Brain microvascular endothelial cell (primary cell): ENCODE measurements at regions not wholly inside any gene's neighbourhood (a gene's known extent, or its start where the extent isn't known, plus 50 kb on each side); places are given as distances from the start of the nearest gene placed in this dataset.
A peak's percentile ranks its signal among the peaks of the same experiment; 100 is the strongest.

Experiments
- DNase-seq: peaks from one replicate; pipeline ENCODE4 v3.0.0-alpha.2; 2020
- H3K27ac ChIP-seq: fragments of 250-450 bp; sonication (Bioruptor Pico); 2 replicates; pipeline ENCODE4 v1.5.1; 2020; ENCODE audit warnings: mild to moderate bottlenecking, moderate library complexity
- H3K27me3 ChIP-seq: fragments of 250-450 bp; sonication (Bioruptor Pico); replicated peaks from 2 replicates; pipeline ENCODE4 v1.5.1; 2020; ENCODE audit warnings: mild to moderate bottlenecking
- H3K36me3 ChIP-seq: fragments of 250-450 bp; sonication (Bioruptor Pico); replicated peaks from 2 replicates; pipeline ENCODE4 v1.5.1; 2020; ENCODE audit warnings: mild to moderate bottlenecking
- H3K4me3 ChIP-seq: 2 replicates; pipeline ENCODE4 v1.5.1; 2011; ENCODE audit warnings: low read depth, mild to moderate bottlenecking, control low read depth, low read length, moderate library complexity
- in situ Hi-C: cut with HindIII; loops from 2 replicates; pipeline ENCODE4 v1.10.0; 2017; ENCODE audit warnings: low sequenced_read_pairs, low pct_ligation_motif_present
- TF ChIP-seq, protein P1 (sequence below): IDR thresholded peaks from 2 replicates; pipeline ENCODE4 v1.5.1; 2011; ENCODE audit warnings: low read depth, mild to moderate bottlenecking, moderate library complexity, low read length, control low read depth, inconsistent platforms; ENCODE audit errors: missing control alignments

DNA sequence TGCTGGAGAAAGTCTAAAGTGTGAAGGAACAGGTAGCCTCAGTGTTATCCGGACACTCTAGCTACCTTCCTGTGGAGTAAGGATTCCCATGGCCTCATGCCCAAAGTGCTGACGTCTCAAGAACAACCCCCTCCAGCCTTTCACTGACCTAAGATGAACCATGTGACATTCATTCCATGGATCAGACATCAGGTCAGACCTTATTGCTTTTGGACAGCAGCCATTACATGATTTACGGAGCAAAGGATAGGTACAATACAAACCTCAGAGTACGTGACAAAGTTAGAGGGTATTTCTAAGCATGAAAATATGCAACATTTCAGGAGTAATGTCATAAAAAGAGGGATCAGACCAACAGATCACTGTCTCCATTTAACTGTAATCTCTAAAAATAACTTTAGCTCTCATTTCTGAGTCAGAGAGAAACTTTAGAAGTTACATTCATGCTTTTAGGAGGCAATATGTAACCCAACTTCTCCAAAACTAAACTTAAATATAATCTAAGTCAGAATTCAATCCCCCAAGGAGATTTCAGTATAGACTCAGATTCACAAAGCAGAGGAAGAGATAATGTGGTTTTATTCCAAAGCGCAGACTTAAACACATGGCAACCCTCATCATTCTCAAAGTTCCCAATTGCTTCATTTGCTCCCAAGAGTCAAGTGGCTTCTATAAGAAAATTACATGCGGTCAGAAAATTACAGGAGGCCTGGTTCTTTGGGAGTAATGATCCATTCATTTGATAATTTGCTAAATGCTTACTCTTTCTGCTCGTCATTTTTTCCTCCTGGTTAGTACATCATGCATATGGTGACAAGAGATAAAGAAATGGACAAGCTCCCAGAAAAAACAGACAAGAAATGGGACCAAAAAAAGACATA lies 280.4 kb downstream of the SETD4 start:
- Histone ChIP-seq H3K4me3 (no peak overlapping the region), H3K27me3 (no peaks in the 10 kb centered on the region), H3K27ac (peak overlapping the region; percentile 50), H3K36me3 (no peaks in the 10 kb centered on the region)
- in situ Hi-C loops = no loop called here
- TF ChIP-seq, protein P1, sequence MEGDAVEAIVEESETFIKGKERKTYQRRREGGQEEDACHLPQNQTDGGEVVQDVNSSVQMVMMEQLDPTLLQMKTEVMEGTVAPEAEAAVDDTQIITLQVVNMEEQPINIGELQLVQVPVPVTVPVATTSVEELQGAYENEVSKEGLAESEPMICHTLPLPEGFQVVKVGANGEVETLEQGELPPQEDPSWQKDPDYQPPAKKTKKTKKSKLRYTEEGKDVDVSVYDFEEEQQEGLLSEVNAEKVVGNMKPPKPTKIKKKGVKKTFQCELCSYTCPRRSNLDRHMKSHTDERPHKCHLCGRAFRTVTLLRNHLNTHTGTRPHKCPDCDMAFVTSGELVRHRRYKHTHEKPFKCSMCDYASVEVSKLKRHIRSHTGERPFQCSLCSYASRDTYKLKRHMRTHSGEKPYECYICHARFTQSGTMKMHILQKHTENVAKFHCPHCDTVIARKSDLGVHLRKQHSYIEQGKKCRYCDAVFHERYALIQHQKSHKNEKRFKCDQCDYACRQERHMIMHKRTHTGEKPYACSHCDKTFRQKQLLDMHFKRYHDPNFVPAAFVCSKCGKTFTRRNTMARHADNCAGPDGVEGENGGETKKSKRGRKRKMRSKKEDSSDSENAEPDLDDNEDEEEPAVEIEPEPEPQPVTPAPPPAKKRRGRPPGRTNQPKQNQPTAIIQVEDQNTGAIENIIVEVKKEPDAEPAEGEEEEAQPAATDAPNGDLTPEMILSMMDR = no peak
- DNase-seq = peak; percentile 80

DNA sequence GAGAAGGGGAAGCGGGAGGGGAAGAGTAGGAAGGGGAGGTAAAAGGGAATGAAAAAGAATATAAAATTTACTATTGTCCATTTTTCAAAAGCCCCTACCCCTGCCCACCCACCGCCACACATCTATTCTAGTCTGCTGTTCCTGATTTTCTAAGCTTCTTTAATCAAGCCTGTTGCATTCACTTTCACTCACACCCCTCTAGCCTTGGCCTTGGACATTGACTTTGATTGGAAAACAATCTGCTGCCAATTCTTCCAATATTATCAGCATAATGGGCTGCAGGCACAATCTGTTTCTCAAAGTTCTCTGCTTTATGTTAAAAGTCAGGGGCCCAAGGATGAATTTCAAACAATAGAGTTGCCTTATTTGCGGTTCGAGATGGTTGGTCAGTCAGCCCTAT lies 281.2 kb downstream of the SETD4 start:
- Histone ChIP-seq H3K27ac (peak overlapping the region; percentile 50), H3K36me3 (no peaks in the 10 kb centered on the region), H3K4me3 (no peak overlapping the region), H3K27me3 (no peaks in the 10 kb centered on the region)
- in situ Hi-C loops = no loop called here
- TF ChIP-seq, protein P1 = no peak
- no peak for DNase-seq

DNA sequence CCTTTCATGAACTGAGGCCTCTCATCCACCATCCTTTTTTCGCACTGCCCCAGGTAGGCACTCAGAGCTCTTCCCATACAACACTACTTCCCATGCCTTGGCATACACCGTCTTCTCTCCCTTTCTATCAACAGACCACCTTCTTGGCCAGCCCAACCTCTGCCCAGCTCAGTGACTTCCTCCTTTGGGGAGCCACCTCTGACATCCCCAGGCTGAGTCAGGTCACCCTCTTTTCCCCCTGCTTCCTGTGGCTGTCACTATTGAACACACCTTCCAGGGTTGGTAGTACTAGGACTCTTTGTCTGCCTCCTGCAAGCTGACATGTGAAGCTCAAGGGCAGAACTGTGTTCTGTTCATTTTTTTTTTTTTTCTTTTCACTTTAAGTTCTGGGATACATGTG lies 283.2 kb downstream of the SETD4 start:
- H3K27ac ChIP-seq = no peak overlapping the region
- TF ChIP-seq, protein P1 = no peak
- no peak overlapping the region for H3K4me3 ChIP-seq
- no peaks in the 10 kb centered on the region for H3K36me3 ChIP-seq
- no peak for DNase-seq
- no peaks in the 10 kb centered on the region for H3K27me3 ChIP-seq
- in situ Hi-C loops = no loop called here

DNA sequence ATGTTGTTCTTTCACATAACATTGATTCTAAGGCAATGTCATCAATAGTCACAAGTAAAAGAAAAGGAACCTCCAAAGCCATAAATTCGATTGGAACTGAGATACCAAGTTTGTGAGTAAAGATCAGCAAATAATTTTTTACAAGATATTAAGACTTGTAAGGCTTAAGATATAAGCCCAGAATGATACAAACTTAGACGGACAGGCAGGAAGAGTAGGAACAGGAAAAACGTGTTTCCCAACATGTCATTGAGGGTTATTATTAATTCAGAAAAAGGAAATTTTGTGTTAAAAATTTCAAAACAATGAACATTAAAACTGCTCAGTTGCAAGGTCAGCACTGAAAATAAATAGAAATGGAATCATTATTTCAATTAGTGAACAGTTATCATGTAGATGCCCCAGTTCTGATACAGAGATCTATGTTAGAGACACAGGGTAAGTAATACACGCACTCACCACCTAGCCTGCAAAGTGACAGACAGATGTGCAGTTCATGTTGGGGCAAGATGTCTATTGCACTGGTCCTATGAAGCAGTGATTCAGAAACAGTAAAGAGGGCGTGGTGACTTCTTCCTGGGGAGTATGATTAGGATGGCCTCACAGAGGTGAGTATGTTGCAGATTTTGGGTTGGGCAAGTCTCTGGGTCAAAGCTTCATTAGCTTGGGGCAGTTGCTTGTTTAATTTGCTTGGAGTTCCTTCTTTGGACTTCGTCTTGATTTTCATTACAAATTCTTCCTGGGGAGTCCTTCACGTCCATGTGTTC lies 284.4 kb downstream of the SETD4 start:
- Histone ChIP-seq H3K36me3 (no peaks in the 10 kb centered on the region), H3K4me3 (no peak overlapping the region), H3K27me3 (no peaks in the 10 kb centered on the region), H3K27ac (no peak overlapping the region)
- in situ Hi-C loops = no loop called here
- DNase-seq = no peak
- TF ChIP-seq, protein P1 = no peak

DNA sequence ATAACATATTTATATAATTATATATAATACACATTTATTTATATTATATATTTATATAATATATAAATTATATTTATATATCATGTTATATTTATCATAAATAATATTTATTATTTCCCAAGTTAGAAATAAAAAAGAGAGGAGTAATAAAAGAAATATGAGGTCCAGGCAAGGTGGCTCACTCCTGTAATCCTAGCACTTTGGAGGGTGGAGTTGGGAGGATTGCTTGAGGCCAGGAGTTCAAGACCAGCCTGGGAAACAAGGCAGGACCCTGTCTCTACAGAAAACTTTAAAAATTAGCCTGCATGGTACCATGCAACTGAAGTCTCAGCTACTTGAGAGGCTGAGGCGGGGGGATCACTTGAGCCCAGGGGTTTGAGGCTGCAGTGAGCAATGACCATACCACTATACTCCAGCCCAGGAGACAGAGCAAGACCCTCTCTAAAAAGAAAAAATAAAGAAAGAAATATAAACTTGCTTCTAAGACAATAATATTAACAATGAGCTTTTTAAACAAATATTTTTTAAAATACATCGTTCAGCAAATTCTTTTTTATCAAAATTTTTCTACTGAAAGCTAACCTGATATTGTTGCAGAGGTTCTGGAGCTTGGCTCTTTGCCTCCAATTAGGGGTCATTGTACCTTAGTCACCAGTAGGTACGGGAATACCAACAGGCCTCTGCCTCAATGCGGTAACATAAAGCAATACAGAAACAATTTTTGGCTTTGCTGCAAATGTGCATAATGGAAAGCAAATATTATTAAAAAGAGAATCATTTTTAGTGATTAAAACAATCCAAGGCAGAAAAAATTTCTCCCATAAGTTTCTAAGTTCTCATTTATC lies 290.0 kb downstream of the SETD4 start:
- no peaks in the 10 kb centered on the region for H3K36me3 ChIP-seq
- no peak for DNase-seq
- no peak overlapping the region for H3K27ac ChIP-seq
- no peak overlapping the region for H3K4me3 ChIP-seq
- TF ChIP-seq, protein P1 = no peak
- H3K27me3 ChIP-seq = no peaks in the 10 kb centered on the region
- in situ Hi-C loops = no loop called here
